ENCODE measurements at regions not wholly inside any gene's neighbourhood (a gene's known extent, or its start where the extent isn't known, plus 50 kb on each side); places are given as distances from the start of the nearest gene placed in this dataset.

- no peak overlapping the region for H3K4me3 ChIP-seq (ENCODE audit: low read length in 2 of 2)
- H3K9me3 ChIP-seq (ENCODE audit: control insufficient read depth, low read length): no peaks in the 10 kb centered on the region
- WGBS, 2 donors: 77 to 81% methylated on average over 3 of the region's 3 CpGs
- H3K4me1 ChIP-seq (ENCODE audit: control insufficient read depth in 1 of 2, insufficient read depth in 2 of 2, low read length in 2 of 2): no peaks in the 10 kb centered on the region
- no peak for ATAC-seq (ENCODE audit: low FRiP score)
- no peak overlapping the region for H3K27ac ChIP-seq (ENCODE audit: low read depth in 1 of 2, low read length in 2 of 2)
- intact Hi-C loops (cut with DNase I): no loop called here
- no peak for DNase-seq
- H3K27me3 ChIP-seq (ENCODE audit: control insufficient read depth in 1 of 2, insufficient read depth in 2 of 2, low read length in 1 of 2): peaks cover 0 to 1% of the 10 kb centered on the region in 2 donors
- H3K36me3 ChIP-seq (ENCODE audit: control insufficient read depth in 1 of 2, insufficient read depth in 2 of 2, low read length in 1 of 2): no peaks in the 10 kb centered on the region
These were observed 149.4 kb upstream of the OGFRL1 start for GRCh38 chr6:71139249-71139648.

GRCh38 chr6:71153755-71154325, 134.8 kb upstream of the OGFRL1 start:
- no peaks in the 10 kb centered on the region for H3K27me3 ChIP-seq (ENCODE audit: control insufficient read depth in 1 of 2, insufficient read depth in 2 of 2, low read length in 1 of 2)
- no peaks in the 10 kb centered on the region for H3K9me3 ChIP-seq (ENCODE audit: control insufficient read depth, low read length)
- 81 to 82% methylated on average over 9 of the region's 9 CpGs for WGBS, 2 donors
- H3K4me1 ChIP-seq (ENCODE audit: control insufficient read depth in 1 of 2, insufficient read depth in 2 of 2, low read length in 2 of 2): no peaks in the 10 kb centered on the region
- H3K36me3 ChIP-seq (ENCODE audit: control insufficient read depth in 1 of 2, insufficient read depth in 2 of 2, low read length in 1 of 2): no peaks in the 10 kb centered on the region
- ATAC-seq (ENCODE audit: low FRiP score) (no peak), DNase-seq (no peak)
- intact Hi-C loops (cut with DNase I): no loop called here
- no peak overlapping the region for H3K27ac ChIP-seq (ENCODE audit: low read depth in 1 of 2, low read length in 2 of 2)
- H3K4me3 ChIP-seq (ENCODE audit: low read length in 2 of 2): no peak overlapping the region

- no peaks in the 10 kb centered on the region for H3K9me3 ChIP-seq (ENCODE audit: control insufficient read depth, low read length)
- H3K36me3 ChIP-seq (ENCODE audit: control insufficient read depth in 1 of 2, insufficient read depth in 2 of 2, low read length in 1 of 2): no peaks in the 10 kb centered on the region
- H3K4me1 ChIP-seq (ENCODE audit: control insufficient read depth in 1 of 2, insufficient read depth in 2 of 2, low read length in 2 of 2): no peaks in the 10 kb centered on the region
- ATAC-seq (ENCODE audit: low FRiP score) (no peak), DNase-seq (no peak)
- H3K27me3 ChIP-seq (ENCODE audit: control insufficient read depth in 1 of 2, insufficient read depth in 2 of 2, low read length in 1 of 2): no peaks in the 10 kb centered on the region
- H3K27ac ChIP-seq (ENCODE audit: low read depth in 1 of 2, low read length in 2 of 2): no peak overlapping the region
- intact Hi-C loops (cut with DNase I): no loop called here
- no peak overlapping the region for H3K4me3 ChIP-seq (ENCODE audit: low read length in 2 of 2)
- 75 to 82% methylated on average over 1 of the region's 1 CpG for WGBS, 2 donors
These were observed 131.3 kb upstream of the OGFRL1 start for GRCh38 chr6:71157345-71157744.

- Histone ChIP-seq H3K27ac (ENCODE audit: low read depth in 1 of 2, low read length in 2 of 2) (no peak overlapping the region), H3K4me3 (ENCODE audit: low read length in 2 of 2) (no peak overlapping the region), H3K36me3 (ENCODE audit: control insufficient read depth in 1 of 2, insufficient read depth in 2 of 2, low read length in 1 of 2) (no peaks in the 10 kb centered on the region), H3K9me3 (ENCODE audit: control insufficient read depth, low read length) (no peaks in the 10 kb centered on the region), H3K27me3 (ENCODE audit: control insufficient read depth in 1 of 2, insufficient read depth in 2 of 2, low read length in 1 of 2) (no peaks in the 10 kb centered on the region), H3K4me1 (ENCODE audit: control insufficient read depth in 1 of 2, insufficient read depth in 2 of 2, low read length in 2 of 2) (no peaks in the 10 kb centered on the region)
- DNase-seq (no peak), ATAC-seq (ENCODE audit: low FRiP score) (no peak)
- intact Hi-C loops (cut with DNase I): no loop called here
- 92% methylated on average over 22 of the region's 22 CpGs for whole genome bisulfite sequencing, 2 donors
These were observed 123.7 kb upstream of the OGFRL1 start for GRCh38 chr6:71164890-71165289.

- Histone ChIP-seq H3K9me3 (ENCODE audit: control insufficient read depth, low read length) (no peaks in the 10 kb centered on the region), H3K36me3 (ENCODE audit: control insufficient read depth in 1 of 2, insufficient read depth in 2 of 2, low read length in 1 of 2) (no peaks in the 10 kb centered on the region), H3K4me3 (ENCODE audit: low read length in 2 of 2) (no peak overlapping the region), H3K4me1 (ENCODE audit: control insufficient read depth in 1 of 2, insufficient read depth in 2 of 2, low read length in 2 of 2) (no peaks in the 10 kb centered on the region), H3K27me3 (ENCODE audit: control insufficient read depth in 1 of 2, insufficient read depth in 2 of 2, low read length in 1 of 2) (no peaks in the 10 kb centered on the region), H3K27ac (ENCODE audit: low read depth in 1 of 2, low read length in 2 of 2) (no peak overlapping the region)
- intact Hi-C loops (cut with DNase I): no loop called here
- ATAC-seq (ENCODE audit: low FRiP score) (no peak), DNase-seq (no peak)
- WGBS, 2 donors: 70 to 79% methylated on average over 1 of the region's 1 CpG
These were observed 120.3 kb upstream of the OGFRL1 start for GRCh38 chr6:71168233-71168765.

- Histone ChIP-seq H3K4me3 (ENCODE audit: low read length in 2 of 2) (no peak overlapping the region), H3K4me1 (ENCODE audit: control insufficient read depth in 1 of 2, insufficient read depth in 2 of 2, low read length in 2 of 2) (no peaks in the 10 kb centered on the region), H3K27me3 (ENCODE audit: control insufficient read depth in 1 of 2, insufficient read depth in 2 of 2, low read length in 1 of 2) (no peaks in the 10 kb centered on the region), H3K27ac (ENCODE audit: low read depth in 1 of 2, low read length in 2 of 2) (no peak overlapping the region), H3K9me3 (ENCODE audit: control insufficient read depth, low read length) (no peaks in the 10 kb centered on the region), H3K36me3 (ENCODE audit: control insufficient read depth in 1 of 2, insufficient read depth in 2 of 2, low read length in 1 of 2) (no peaks in the 10 kb centered on the region)
- intact Hi-C loops (cut with DNase I): no loop called here
- no peak for ATAC-seq (ENCODE audit: low FRiP score)
- 86 to 87% methylated on average over 2 of the region's 2 CpGs for WGBS, 2 donors
- DNase-seq: no peak
These were observed 117.0 kb upstream of the OGFRL1 start for GRCh38 chr6:71171497-71172070.

- Histone ChIP-seq H3K36me3 (ENCODE audit: control insufficient read depth in 1 of 2, insufficient read depth in 2 of 2, low read length in 1 of 2) (no peaks in the 10 kb centered on the region), H3K4me1 (ENCODE audit: control insufficient read depth in 1 of 2, insufficient read depth in 2 of 2, low read length in 2 of 2) (no peaks in the 10 kb centered on the region), H3K27ac (ENCODE audit: low read depth in 1 of 2, low read length in 2 of 2) (no peak overlapping the region), H3K27me3 (ENCODE audit: control insufficient read depth in 1 of 2, insufficient read depth in 2 of 2, low read length in 1 of 2) (no peaks in the 10 kb centered on the region), H3K4me3 (ENCODE audit: low read length in 2 of 2) (no peak overlapping the region), H3K9me3 (ENCODE audit: control insufficient read depth, low read length) (peaks cover 1% of the 10 kb centered on the region)
- ATAC-seq (ENCODE audit: low FRiP score): no peak
- intact Hi-C loops (cut with DNase I): no loop called here
- WGBS, 2 donors: 46 to 54% methylated on average over 5 of the region's 5 CpGs
- no peak for DNase-seq
These were observed 109.2 kb upstream of the OGFRL1 start for GRCh38 chr6:71179249-71179885.

GRCh38 chr6:71181565-71181964, 107.0 kb upstream of the OGFRL1 start:
- WGBS, 2 donors: 18 to 53% methylated on average over 1 of the region's 1 CpG
- Histone ChIP-seq H3K27ac (ENCODE audit: low read depth in 1 of 2, low read length in 2 of 2) (no peak overlapping the region), H3K9me3 (ENCODE audit: control insufficient read depth, low read length) (peaks cover 1% of the 10 kb centered on the region), H3K27me3 (ENCODE audit: control insufficient read depth in 1 of 2, insufficient read depth in 2 of 2, low read length in 1 of 2) (no peaks in the 10 kb centered on the region), H3K36me3 (ENCODE audit: control insufficient read depth in 1 of 2, insufficient read depth in 2 of 2, low read length in 1 of 2) (no peaks in the 10 kb centered on the region), H3K4me3 (ENCODE audit: low read length in 2 of 2) (no peak overlapping the region), H3K4me1 (ENCODE audit: control insufficient read depth in 1 of 2, insufficient read depth in 2 of 2, low read length in 2 of 2) (no peaks in the 10 kb centered on the region)
- DNase-seq: no peak
- no peak for ATAC-seq (ENCODE audit: low FRiP score)
- intact Hi-C loops (cut with DNase I): no loop called here

- no peak for ATAC-seq (ENCODE audit: low FRiP score)
- H3K4me3 ChIP-seq (ENCODE audit: low read length in 2 of 2): no peak overlapping the region
- 80 to 82% methylated on average over 3 of the region's 3 CpGs for WGBS, 2 donors
These were observed 101.5 kb upstream of the OGFRL1 start for GRCh38 chr6:71187141-71187540.

More at GRCh38 chr6:71187141-71187540, 101.5 kb upstream of the OGFRL1 start:
- DNase-seq: no peak
- H3K36me3 ChIP-seq (ENCODE audit: control insufficient read depth in 1 of 2, insufficient read depth in 2 of 2, low read length in 1 of 2): no peaks in the 10 kb centered on the region
- peaks cover 0 to 2% of the 10 kb centered on the region in 2 donors for H3K4me1 ChIP-seq (ENCODE audit: control insufficient read depth in 1 of 2, insufficient read depth in 2 of 2, low read length in 2 of 2)
- no peaks in the 10 kb centered on the region for H3K9me3 ChIP-seq (ENCODE audit: control insufficient read depth, low read length)
- H3K27me3 ChIP-seq (ENCODE audit: control insufficient read depth in 1 of 2, insufficient read depth in 2 of 2, low read length in 1 of 2): no peaks in the 10 kb centered on the region
- H3K27ac ChIP-seq (ENCODE audit: low read depth in 1 of 2, low read length in 2 of 2): no peak overlapping the region
- intact Hi-C loops (cut with DNase I): no loop called here
